Kidney tubule cell (primary cell): ENCODE measurements at regions not wholly inside any gene's neighbourhood (a gene's known extent, or its start where the extent isn't known, plus 50 kb on each side); places are given as distances from the start of the nearest gene placed in this dataset.
A peak's percentile ranks its signal among the peaks of the same experiment; 100 is the strongest.

Experiments used
- DNase-seq: peaks from one replicate; pipeline ENCODE4 v3.0.0-alpha.2; 2018; ENCODE audit warnings: low spot score

DNA sequence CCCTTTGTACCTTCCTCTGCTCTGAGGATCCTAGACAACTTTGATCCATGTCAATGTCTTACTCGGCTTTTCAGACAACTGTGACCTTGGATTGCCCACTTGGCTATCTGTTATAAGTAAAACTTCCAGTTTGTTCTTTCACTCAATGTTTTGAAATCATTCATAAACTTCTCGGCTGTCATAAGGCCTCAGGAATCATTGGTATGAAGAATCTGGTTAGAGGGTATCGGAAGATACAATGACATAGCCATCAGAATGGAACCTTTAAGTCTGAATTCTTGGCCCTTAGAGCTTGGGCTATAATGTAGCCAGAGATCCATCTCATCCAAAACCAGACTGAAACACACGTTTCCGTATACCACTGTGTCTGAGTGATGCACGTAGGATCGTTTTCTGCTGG is 59.0 kb upstream of the WDR1 start:
- DNase-seq, result no peak

DNA sequence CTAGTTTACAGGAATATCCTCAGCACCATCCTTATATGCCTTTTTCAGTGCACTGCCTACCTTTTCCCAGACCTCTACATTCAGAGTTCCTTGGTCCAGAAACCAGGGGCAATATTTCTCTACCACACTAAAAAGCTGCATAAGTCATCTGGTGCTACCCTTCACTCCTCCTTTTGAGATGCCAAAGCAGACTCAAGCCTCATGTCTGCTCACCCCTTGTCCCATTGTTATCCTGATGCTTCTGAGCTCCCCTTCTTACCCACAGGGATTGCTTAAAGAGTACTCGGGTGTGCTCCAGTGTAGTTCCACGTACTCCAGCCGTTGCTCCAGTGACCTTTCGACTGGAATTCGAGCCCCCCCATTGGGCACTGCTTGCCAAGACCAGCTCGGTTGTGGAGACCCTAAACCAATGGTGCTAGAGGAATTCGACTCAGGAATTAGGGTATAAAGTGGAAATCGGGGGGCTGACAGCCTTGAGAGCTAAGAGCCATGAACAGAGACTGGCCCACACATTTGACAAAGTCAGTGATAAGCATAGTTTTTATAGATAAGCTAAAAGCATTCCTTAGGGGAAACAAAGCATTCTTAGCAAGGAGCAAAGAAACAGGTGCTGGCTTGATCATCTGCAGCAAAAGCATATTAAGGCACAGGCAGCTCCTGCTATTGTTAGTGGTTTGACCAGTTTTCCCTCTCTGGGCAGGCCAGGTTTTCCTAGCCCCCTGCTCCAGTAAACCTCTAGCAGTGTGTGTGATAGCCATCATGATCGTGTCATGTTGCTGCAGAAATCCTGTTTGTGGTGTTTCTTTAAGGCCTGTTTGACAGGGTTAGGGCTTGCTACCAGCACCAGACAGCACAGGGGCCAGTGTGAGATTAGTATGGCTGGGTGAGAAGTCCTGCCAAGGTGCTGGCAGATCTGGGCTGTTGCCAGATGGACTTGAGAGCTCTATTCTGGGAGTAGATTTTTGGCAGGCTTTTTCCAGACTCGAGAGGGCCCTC is 57.5 kb upstream of the WDR1 start:
- DNase-seq, result no peak

DNA sequence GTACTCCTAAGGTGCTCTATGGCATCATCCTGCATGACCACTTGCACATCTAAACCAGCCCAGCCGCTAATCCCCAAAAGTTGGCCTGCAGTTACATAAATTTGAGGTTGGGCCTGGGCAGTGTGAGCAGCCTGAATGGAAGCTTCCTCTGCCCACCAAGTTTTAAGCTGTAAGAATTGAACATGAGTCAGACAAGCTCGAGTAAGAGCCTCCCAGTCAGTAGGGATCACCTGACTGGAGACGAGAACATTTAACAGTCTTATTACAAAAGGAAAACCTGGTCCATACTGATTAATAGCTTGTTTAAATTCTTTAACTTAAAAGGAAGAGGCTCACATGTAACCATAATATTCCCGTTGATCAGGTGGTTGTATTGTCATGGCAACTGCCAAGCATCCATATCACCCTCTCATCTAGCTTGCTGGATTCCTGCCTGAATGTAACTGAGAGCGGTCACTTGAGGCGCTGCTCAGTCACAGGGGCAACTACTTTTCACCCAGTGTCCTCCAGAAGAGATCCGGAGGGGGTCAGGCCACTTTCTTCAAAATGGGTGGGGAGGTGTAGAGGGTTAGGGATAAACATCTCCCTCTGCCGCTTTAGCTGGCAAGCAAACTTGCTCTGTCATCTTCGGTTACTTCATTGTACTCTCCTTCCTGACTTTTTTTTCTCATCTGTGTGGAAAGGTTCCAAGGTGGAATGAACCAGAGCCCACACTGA is 56.6 kb upstream of the WDR1 start:
- DNase-seq, result peak; percentile 22

DNA sequence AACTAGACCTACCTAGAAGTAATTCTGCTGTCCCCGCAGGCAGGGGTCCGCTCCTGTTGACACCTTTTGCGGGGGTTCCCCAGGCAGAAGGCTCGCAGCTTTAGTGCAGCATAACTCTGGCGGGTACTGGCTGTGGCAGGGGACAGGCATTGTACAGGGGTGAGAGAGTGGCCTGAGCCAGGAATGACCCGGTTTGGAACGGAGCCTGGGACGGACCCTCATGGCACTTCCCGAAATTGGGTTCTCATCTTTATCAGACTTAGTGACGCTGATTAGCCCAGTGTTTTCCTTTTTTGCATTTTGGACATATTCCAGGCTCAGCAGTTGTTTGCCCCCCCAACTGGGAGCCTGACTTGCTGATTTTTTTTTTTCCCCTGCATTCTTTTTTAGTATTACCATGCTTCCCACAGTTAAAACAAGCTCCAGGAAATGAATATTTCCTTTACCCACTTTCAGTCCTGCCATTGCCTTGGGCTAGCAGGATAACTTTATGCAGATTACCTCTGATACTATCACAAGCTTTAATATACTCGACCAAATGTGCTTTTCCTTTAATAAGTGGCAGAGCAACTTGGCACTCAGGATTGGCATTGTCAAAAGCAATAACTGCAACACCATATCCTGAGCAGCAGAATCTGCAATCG is 55.8 kb upstream of the WDR1 start:
- DNase-seq, result no peak

DNA sequence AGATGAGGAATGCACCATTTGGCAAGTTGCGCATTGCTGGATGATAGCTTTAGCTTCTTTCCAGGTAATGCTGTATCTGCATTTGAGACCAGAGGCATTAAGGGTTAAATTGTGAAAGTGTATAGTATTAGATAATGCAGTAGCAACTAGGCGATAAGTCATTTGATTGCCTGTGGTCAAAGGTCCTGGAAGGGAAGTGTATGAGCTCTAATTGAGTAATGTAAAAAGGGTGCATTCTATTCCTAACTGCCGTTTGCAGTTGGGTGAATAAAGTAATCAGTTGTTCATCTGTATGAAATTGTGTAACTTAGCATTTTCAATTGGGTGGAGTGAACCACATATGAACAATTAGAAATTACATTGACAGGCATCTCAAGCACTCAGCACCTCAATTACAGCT is 54.5 kb upstream of the WDR1 start:
- no peak for DNase-seq

DNA sequence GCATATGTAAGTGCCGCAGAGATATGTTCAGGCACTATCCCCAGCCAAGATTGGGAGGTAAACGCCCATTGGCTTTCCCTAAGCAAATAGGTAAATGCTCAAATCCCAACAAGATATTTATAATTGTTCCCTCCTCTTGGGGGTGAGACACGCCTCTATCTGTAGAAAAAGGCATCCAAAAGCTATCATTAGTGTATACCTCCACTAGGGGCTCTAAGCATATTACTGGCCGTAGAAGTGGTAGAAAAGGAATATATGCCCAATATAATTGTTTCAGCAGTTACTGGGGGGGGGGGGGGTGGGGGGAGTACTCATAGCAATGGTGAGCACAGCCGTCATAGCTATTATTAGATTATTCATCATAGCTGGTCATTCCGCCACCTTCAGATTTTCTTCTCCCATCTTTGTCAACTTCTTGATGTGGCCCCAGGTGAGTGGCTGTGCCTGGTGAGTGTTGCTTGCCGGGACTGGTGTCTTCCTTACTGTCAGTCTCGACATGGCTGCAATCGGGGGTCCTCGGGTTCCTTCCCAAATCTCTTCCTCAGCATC is 53.3 kb upstream of the WDR1 start:
- no peak for DNase-seq

DNA sequence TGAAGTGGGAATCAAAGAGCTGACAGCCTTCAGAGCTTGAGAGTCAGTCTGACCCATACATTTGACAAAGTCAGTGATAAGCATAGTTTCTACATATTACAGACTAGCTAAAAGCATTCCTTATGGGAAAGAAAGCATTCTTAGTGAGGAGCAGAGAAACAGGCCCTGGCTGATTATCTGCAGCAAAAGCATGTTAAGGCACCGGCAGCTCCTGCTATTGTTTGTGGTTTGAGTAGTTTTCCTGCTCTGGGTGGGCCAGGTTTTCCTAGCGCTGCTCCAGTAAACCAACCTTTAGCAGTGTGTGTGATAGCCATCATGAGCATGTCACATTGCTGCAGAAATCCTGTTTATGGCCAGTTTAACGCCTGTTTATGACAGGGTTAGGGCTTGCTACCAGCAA is 51.6 kb upstream of the WDR1 start:
- no peak for DNase-seq

DNA sequence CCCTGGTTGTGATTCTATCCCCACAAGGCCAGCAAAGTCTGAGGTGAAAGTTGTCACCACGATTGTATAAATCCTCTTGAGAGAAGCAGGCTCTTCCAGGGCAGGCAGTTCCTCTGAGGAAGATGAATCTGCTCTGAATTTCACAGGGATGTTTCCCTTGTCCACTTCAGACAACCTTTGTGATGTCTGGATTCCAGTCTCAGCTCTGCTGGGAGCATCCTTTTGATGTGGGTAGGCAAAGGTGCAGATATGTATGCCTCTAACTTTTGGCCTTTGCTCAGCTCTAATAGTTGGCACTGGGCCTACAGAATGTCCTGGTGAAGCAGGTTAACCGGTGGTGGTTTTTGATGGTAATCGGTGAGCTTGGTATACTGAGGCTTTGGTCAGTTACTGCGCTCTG is 50.6 kb upstream of the WDR1 start:
- DNase-seq, result no peak
